Activated naive CD4-positive, alpha-beta T cell treated with anti-CD3 and anti-CD28 coated beads, Interleukin-2, amount 50 U/mL, for 24 hours (primary cell): ENCODE measurements at regions not wholly inside any gene's neighbourhood (a gene's known extent, or its start where the extent isn't known, plus 50 kb on each side); places are given as distances from the start of the nearest gene placed in this dataset.

Experiments
- H3K27ac Mint-ChIP-seq: one replicate; pipeline ENCODE4 v1.8.0; 2021; ENCODE audit warnings: mild to moderate bottlenecking, mixed read lengths
- H3K27me3 Mint-ChIP-seq: one replicate; pipeline ENCODE4 v1.8.0; 2021; ENCODE audit warnings: mixed read lengths
- H3K36me3 Mint-ChIP-seq: one replicate; pipeline ENCODE4 v1.8.0; 2021; ENCODE audit warnings: mixed read lengths
- H3K4me1 Mint-ChIP-seq: one replicate; pipeline ENCODE4 v1.8.0; 2021; ENCODE audit warnings: mixed read lengths
- H3K4me3 Mint-ChIP-seq: one replicate; pipeline ENCODE4 v1.8.0; 2021; ENCODE audit warnings: mild to moderate bottlenecking, mixed read lengths
- H3K9me3 Mint-ChIP-seq: one replicate; pipeline ENCODE4 v1.8.0; 2021; ENCODE audit warnings: mixed read lengths

DNA sequence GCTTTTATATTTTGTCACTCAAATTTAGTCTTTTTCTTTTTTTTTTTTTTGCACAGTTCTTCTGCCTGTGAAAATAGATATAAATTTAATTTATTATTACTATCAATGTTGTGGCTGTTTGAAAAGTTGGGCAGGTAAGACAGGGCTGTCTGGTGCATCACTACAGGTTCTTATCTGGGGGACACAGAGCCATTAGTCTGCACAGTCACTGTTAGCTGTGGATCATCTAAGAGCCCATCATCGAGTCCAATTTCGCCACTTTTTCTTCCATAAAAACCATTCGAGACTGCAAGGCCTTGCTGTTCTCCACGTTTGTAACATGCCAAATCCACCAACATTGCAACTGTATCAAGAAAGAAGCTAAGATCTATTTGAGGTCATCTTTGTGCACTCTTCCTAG is 325.6 kb upstream of the UMPS start:
- Mint-ChIP-seq H3K4me3 (no peak overlapping the region), H3K4me1 (no peaks in the 10 kb centered on the region), H3K27ac (no peak overlapping the region), H3K36me3 (no peaks in the 10 kb centered on the region), H3K27me3 (peaks cover 4% of the 10 kb centered on the region), H3K9me3 (no peaks in the 10 kb centered on the region)

GRCh38 chr3:124407260-124407659 is 323.0 kb upstream of the UMPS start:
- H3K4me1 Mint-ChIP-seq = no peaks in the 10 kb centered on the region
- no peak overlapping the region for H3K27ac Mint-ChIP-seq
- peaks cover 2% of the 10 kb centered on the region for H3K27me3 Mint-ChIP-seq
- no peak overlapping the region for H3K4me3 Mint-ChIP-seq
- no peaks in the 10 kb centered on the region for H3K9me3 Mint-ChIP-seq
- no peaks in the 10 kb centered on the region for H3K36me3 Mint-ChIP-seq

DNA sequence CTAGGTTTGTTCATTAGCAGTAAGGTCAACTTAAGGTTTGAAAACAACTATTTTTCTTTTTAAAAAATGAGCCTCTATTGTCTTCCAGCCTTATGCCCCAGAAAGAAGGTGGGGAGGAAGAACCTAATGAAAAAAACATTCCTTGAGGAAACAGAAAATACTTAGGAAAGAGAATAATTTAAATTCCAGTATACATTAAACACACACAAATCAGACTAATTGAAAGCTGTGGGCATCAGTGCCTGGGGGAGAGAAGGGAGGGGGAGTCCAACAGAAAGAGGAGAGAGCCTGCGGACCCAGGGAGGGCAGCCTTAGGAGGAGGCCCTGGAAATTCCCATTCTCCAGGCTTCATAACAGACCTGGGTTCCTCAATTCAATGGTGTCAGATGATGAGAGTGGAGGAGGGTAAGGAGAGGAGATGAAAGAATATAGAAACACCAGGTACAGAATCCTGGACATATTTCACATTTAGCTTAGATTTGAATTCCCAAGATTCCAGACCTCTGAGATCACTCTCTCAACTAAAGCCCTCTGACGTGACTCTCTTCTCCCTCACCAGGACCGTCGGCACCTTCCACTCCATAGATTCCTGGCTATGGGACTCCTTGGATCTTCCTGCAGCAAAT is 320.5 kb upstream of the UMPS start:
- Mint-ChIP-seq H3K4me3 (no peak overlapping the region), H3K27ac (no peak overlapping the region), H3K4me1 (no peaks in the 10 kb centered on the region), H3K27me3 (no peaks in the 10 kb centered on the region), H3K9me3 (no peaks in the 10 kb centered on the region), H3K36me3 (no peaks in the 10 kb centered on the region)

DNA sequence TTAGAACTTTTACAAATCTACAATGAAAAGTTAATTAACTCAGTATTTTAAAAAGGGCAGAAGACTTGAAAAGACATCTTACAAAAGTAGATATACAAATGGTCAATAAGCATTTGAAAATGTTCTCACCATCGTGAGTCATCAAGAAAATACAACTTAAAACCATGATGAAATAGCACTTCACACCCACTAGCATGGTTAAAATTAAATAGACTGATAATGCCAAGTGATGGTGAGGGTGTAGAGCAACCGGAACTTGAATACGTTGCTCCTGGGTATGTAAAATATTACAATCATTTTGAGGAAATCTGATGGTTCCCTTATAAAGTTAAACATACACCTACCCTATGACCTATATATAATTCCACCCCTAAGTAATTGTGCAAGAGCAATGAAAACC is 319.8 kb upstream of the UMPS start:
- H3K27me3 Mint-ChIP-seq = no peaks in the 10 kb centered on the region
- no peaks in the 10 kb centered on the region for H3K4me1 Mint-ChIP-seq
- no peaks in the 10 kb centered on the region for H3K36me3 Mint-ChIP-seq
- H3K4me3 Mint-ChIP-seq = no peak overlapping the region
- H3K9me3 Mint-ChIP-seq = no peaks in the 10 kb centered on the region
- no peak overlapping the region for H3K27ac Mint-ChIP-seq

GRCh38 chr3:124411728-124412127 is 318.5 kb upstream of the UMPS start:
- Mint-ChIP-seq H3K4me1 (no peaks in the 10 kb centered on the region), H3K4me3 (no peak overlapping the region), H3K9me3 (no peaks in the 10 kb centered on the region), H3K27me3 (no peaks in the 10 kb centered on the region), H3K36me3 (no peaks in the 10 kb centered on the region), H3K27ac (no peak overlapping the region)

DNA sequence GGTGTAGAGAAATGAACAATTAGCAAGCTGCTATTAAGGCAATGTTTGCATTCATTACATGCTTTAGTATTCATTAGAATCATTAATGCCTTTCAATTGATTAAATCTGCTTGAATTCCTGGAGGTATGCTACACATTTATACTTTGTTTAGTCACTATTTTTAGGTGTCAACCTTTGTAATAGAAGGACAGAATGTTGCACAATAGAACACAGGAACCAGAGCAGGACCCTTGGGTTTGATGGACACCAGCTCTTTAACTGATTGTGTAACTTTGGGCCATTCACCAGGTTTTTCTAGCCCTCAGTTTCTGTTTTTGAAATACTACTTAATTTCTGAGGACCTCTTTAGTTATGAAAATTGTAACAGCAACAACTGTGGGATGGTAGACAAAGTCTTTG is 317.6 kb upstream of the UMPS start:
- no peaks in the 10 kb centered on the region for H3K27me3 Mint-ChIP-seq
- H3K4me3 Mint-ChIP-seq = no peak overlapping the region
- H3K36me3 Mint-ChIP-seq = no peaks in the 10 kb centered on the region

DNA sequence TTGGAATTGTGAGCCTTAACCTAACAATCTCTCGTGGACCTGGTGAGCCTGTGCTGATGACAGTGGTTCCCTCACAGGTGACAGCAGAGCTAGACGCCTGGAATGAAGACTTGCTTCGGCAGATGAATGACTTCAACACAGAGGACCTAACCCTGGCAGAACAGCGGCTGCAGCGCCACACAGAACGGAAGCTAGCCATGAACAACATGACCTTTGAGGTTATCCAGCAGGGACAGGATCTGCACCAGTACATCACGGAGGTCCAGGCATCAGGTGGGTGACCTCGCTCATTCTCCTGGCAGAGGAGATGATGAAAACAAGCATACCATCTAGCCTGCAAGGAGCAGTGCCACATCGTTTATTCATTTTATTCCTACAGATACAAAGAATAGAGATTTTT is 316.9 kb upstream of the UMPS start:
- Mint-ChIP-seq H3K27me3 (peaks cover 2% of the 10 kb centered on the region), H3K9me3 (no peaks in the 10 kb centered on the region), H3K4me1 (no peaks in the 10 kb centered on the region), H3K27ac (no peak overlapping the region), H3K36me3 (no peaks in the 10 kb centered on the region), H3K4me3 (no peak overlapping the region)

More for the DNA sequence above, 317.6 kb upstream of the UMPS start:
- no peak overlapping the region for H3K27ac Mint-ChIP-seq
- no peaks in the 10 kb centered on the region for H3K4me1 Mint-ChIP-seq
- no peaks in the 10 kb centered on the region for H3K9me3 Mint-ChIP-seq

GRCh38 chr3:124413989-124414598 is 316.2 kb upstream of the UMPS start:
- H3K27me3 Mint-ChIP-seq = peaks cover 2% of the 10 kb centered on the region
- H3K27ac Mint-ChIP-seq = no peak overlapping the region
- no peaks in the 10 kb centered on the region for H3K36me3 Mint-ChIP-seq
- no peaks in the 10 kb centered on the region for H3K9me3 Mint-ChIP-seq
- H3K4me3 Mint-ChIP-seq = no peak overlapping the region
- no peaks in the 10 kb centered on the region for H3K4me1 Mint-ChIP-seq

DNA sequence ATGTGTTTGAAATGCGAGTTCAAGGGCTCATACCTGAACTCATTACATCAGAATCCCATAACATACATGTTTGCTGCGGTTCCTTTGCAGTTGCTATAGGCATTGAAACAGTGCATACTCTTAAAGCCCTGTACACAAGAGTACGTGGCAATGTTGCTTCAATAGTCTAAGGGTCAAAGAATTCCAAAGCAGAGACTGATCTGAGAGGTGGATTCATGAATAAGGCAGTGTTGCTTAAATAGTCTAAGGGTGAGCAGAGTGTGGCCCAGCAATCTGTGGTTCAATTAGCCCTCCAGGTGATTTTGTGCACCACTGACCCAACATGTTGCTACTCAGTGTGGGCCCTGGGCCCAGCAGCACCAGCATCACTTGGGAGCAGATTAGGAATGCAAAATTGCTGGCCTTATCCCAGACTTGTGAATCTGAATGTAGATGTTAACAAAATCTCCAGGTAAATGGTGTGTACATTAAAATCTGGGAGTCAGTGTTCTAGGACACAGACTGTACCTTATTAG is 314.7 kb upstream of the UMPS start:
- peaks cover 2% of the 10 kb centered on the region for H3K27me3 Mint-ChIP-seq
- no peaks in the 10 kb centered on the region for H3K4me1 Mint-ChIP-seq
- no peak overlapping the region for H3K4me3 Mint-ChIP-seq

GRCh38 chr3:124419303-124419702 is 310.9 kb upstream of the UMPS start:
- Mint-ChIP-seq H3K4me1 (no peaks in the 10 kb centered on the region), H3K4me3 (no peak overlapping the region), H3K9me3 (no peaks in the 10 kb centered on the region), H3K36me3 (no peaks in the 10 kb centered on the region), H3K27ac (no peak overlapping the region), H3K27me3 (peaks cover 2% of the 10 kb centered on the region)

More for the DNA sequence above, 314.7 kb upstream of the UMPS start:
- H3K9me3 Mint-ChIP-seq = no peaks in the 10 kb centered on the region
- H3K36me3 Mint-ChIP-seq = no peaks in the 10 kb centered on the region
- H3K27ac Mint-ChIP-seq = no peak overlapping the region

- Mint-ChIP-seq H3K4me3 (no peak overlapping the region), H3K27ac (no peak overlapping the region), H3K4me1 (no peaks in the 10 kb centered on the region), H3K36me3 (no peaks in the 10 kb centered on the region), H3K9me3 (no peaks in the 10 kb centered on the region), H3K27me3 (peaks cover 2% of the 10 kb centered on the region)
Observed at GRCh38 chr3:124420392-124420791, 309.9 kb upstream of the UMPS start.

DNA sequence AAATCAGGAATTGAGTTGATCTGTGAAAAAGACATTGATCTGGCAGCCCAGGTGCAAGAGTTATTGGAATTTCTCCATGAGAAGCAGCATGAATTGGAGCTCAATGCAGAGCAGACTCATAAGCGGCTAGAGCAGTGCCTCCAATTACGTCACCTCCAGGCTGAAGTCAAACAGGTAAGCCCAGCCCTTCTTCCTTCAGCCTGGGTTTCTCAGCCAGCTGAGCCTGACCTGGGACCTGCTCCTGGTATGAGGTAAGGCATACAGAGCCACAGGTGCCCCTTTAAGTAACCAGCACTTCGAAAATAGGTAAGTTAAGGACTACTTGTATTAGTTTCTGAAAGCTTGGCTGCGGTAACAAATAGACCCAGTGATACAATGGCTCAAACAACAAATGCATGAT is 307.4 kb upstream of the UMPS start:
- H3K36me3 Mint-ChIP-seq = no peaks in the 10 kb centered on the region
- H3K4me3 Mint-ChIP-seq = no peak overlapping the region
- H3K4me1 Mint-ChIP-seq = no peaks in the 10 kb centered on the region
- no peak overlapping the region for H3K27ac Mint-ChIP-seq
- H3K9me3 Mint-ChIP-seq = no peaks in the 10 kb centered on the region
- H3K27me3 Mint-ChIP-seq = peaks cover 4% of the 10 kb centered on the region

GRCh38 chr3:124424396-124424795 is 305.9 kb upstream of the UMPS start:
- no peaks in the 10 kb centered on the region for H3K36me3 Mint-ChIP-seq

GRCh38 chr3:124425972-124426371 is 304.3 kb upstream of the UMPS start:
- no peak overlapping the region for H3K27ac Mint-ChIP-seq
- H3K4me3 Mint-ChIP-seq = no peak overlapping the region
- no peaks in the 10 kb centered on the region for H3K9me3 Mint-ChIP-seq
- H3K4me1 Mint-ChIP-seq = no peaks in the 10 kb centered on the region
- H3K27me3 Mint-ChIP-seq = peaks cover 3% of the 10 kb centered on the region
- H3K36me3 Mint-ChIP-seq = no peaks in the 10 kb centered on the region

More at GRCh38 chr3:124424396-124424795, 305.9 kb upstream of the UMPS start:
- H3K4me1 Mint-ChIP-seq = no peaks in the 10 kb centered on the region
- H3K9me3 Mint-ChIP-seq = no peaks in the 10 kb centered on the region
- no peak overlapping the region for H3K4me3 Mint-ChIP-seq
- H3K27ac Mint-ChIP-seq = no peak overlapping the region
- peaks cover 3% of the 10 kb centered on the region for H3K27me3 Mint-ChIP-seq

DNA sequence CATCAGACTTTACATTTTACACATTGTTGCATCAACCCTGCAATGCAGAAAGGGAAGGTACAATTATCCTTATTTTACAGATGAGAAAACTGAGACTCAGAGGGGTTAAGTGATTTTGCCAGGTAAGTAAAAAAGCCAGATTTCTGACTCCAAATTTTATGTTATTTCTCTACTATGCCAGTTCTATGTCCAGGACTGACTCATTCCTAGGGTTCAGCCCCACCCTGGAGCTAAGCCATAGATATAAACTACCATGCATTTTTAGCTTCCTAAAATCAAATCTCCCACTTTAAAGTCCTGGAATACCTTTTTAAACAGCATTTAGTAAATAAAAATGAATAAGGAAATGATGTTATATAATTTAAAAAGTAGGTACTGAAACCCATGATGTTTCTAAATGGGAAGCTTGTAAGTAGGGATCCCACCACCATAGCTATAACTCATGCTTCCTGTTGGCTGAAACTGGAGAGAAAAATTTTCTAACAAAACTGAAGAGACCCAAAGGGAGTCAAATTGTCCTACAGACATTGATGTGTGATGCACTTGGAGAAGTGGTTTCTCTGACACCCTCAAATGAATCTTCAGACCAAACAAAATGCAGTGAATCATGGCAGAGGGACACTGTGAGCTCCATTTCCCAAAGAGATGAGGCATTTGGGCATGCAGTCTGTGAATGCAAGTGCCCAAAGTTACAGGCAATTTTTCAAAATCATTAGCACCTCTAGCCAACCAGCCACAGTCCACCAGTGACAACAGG is 301.7 kb upstream of the UMPS start:
- H3K4me3 Mint-ChIP-seq = no peak overlapping the region
- H3K4me1 Mint-ChIP-seq = no peaks in the 10 kb centered on the region
- H3K9me3 Mint-ChIP-seq = no peaks in the 10 kb centered on the region
- H3K27me3 Mint-ChIP-seq = peaks cover 5% of the 10 kb centered on the region
- no peaks in the 10 kb centered on the region for H3K36me3 Mint-ChIP-seq
- no peak overlapping the region for H3K27ac Mint-ChIP-seq

DNA sequence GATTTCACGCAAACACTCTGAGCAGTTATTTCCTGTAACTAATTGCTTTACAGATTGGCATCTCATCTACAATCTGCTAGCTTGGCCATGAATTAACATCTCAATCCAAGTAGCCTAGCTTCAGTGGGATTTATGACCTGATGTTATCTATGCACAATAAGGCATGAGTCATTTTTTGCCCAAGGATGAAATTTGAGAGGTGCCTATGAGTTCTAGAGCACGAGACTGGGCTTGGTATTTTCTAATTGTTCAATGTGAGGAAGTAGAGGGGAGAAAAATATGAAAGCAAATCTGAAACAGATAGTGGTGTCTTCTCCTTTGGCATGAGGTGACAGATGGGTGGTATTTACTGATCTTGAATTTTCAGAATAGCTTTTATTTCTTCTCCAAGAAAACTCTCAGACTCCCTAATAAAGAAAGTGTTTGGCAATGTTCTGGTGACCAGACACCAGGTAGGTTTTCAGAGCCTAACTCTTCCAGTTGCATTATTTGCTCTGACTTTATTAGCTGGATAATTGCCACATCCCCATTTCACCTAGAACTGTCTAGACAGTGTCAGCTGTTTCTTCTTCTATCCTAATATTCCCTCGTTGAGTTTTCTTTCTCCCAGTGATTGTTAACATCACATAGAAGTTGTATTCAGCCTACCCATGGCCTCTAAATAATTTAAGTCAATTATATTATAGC is 301.0 kb upstream of the UMPS start:
- H3K36me3 Mint-ChIP-seq = no peaks in the 10 kb centered on the region
- no peak overlapping the region for H3K4me3 Mint-ChIP-seq
- no peak overlapping the region for H3K27ac Mint-ChIP-seq
- H3K4me1 Mint-ChIP-seq = no peaks in the 10 kb centered on the region
- no peaks in the 10 kb centered on the region for H3K9me3 Mint-ChIP-seq
- H3K27me3 Mint-ChIP-seq = peaks cover 5% of the 10 kb centered on the region
